Body of pancreas (tissue), 4 donors: ENCODE measurements at regions not wholly inside any gene's neighbourhood (a gene's known extent, or its start where the extent isn't known, plus 50 kb on each side); places are given as distances from the start of the nearest gene placed in this dataset.

Experiments
- POLR2A ChIP-seq, 3 donors: fragments of 450-650 bp; IDR thresholded peaks; one replicate each; pipeline ENCODE4 v1.6.1; 2016; ENCODE audit warnings: antibody characterized with exemption in 3 of 3, mild to moderate bottlenecking in 2 of 3
- TF ChIP-seq, protein P1 (sequence below), 7 experiments: fragments of 450-650 bp in 4 of 7; fragments of 200-600 bp in 3 of 7; sonication (generic) in 3 of 7; IDR thresholded peaks; one replicate each; pipeline ENCODE4 v1.5.1; 2016 to 2019; ENCODE audit warnings: antibody characterized with exemption in 7 of 7

DNA sequence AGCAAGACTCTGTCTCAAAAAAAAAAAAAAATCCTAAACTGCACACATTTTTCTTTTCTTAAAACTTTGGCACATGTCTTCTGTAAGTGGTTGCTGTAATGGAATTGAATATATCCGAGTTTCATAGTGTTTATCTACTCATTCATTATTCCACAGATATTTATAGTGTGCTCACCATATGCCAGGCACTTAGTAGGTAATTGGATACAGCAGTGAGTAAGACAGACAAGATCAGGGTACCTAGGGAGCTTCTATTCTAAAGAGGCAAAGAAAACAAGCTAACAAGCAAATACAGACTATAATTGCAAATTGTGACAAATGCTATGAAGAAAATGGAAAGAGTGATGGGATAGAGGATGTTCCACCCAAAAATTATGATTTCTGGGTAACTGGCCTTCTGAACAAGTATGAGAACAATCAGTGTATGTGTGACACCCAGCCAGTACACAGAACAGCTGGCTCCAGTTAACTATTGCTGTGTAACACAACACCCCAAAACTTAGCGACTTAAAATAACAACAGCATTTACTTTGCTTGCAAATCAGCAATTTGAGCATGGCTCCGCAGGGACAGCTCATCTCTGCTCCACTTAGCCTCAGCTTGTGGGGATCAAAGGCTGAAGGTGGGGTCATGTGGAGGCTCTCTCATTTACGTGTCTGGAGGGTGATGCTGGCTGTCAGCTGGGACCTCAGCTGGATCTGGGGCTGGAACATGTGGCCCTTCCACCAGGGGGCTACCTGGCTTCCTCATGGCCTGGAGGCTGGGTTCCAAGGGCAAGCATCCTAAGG is 224.9 kb downstream of the INSIG2 start:
- TF ChIP-seq, protein P1, sequence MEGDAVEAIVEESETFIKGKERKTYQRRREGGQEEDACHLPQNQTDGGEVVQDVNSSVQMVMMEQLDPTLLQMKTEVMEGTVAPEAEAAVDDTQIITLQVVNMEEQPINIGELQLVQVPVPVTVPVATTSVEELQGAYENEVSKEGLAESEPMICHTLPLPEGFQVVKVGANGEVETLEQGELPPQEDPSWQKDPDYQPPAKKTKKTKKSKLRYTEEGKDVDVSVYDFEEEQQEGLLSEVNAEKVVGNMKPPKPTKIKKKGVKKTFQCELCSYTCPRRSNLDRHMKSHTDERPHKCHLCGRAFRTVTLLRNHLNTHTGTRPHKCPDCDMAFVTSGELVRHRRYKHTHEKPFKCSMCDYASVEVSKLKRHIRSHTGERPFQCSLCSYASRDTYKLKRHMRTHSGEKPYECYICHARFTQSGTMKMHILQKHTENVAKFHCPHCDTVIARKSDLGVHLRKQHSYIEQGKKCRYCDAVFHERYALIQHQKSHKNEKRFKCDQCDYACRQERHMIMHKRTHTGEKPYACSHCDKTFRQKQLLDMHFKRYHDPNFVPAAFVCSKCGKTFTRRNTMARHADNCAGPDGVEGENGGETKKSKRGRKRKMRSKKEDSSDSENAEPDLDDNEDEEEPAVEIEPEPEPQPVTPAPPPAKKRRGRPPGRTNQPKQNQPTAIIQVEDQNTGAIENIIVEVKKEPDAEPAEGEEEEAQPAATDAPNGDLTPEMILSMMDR (IDR thresholded peaks at IDR 0.05), result no peak
- no peak for TF ChIP-seq POLR2A (IDR thresholded peaks at IDR 0.05)
